ENCODE measurements at regions not wholly inside any gene's neighbourhood (a gene's known extent, or its start where the extent isn't known, plus 50 kb on each side); places are given as distances from the start of the nearest gene placed in this dataset.

GRCh38 chr2:60366135-60366712 is 187.2 kb downstream of the BCL11A start:
- ATAC-seq (ENCODE audit: insufficient read depth, low read depth) (no peak), DNase-seq (no peak)
- Histone ChIP-seq H3K4me2 (ENCODE audit: insufficient read depth, low read length) (no peak overlapping the region), H2AFZ (ENCODE audit: low read depth, low read length) (no peak overlapping the region), H4K20me1 (ENCODE audit: insufficient read depth, low read length) (no peaks in the 10 kb centered on the region), H3K27ac (ENCODE audit: low read length) (no peak overlapping the region), H3K79me2 (ENCODE audit: insufficient read depth, low read length) (no peaks in the 10 kb centered on the region), H3K36me3 (ENCODE audit: insufficient read depth, low read length) (no peaks in the 10 kb centered on the region), H3K4me1 (ENCODE audit: insufficient read depth, low read length) (peaks cover 12% of the 10 kb centered on the region), H3K9me3 (ENCODE audit: insufficient read depth, low read length, severe bottlenecking) (peaks cover 2% of the 10 kb centered on the region), H3K4me3 (ENCODE audit: low read depth in 1 of 2, low read length in 2 of 2) (no peak overlapping the region), H3K9ac (ENCODE audit: low read depth, low read length) (no peak overlapping the region), H3K27me3 (ENCODE audit: insufficient read depth, low read length, poor library complexity) (no peaks in the 10 kb centered on the region)
- no peak for TF ChIP-seq EZH2 (IDR thresholded peaks at IDR 0.05; ENCODE audit: borderline replicate concordance, low read depth, low read length, severe bottlenecking)
- TF ChIP-seq CTCF (IDR thresholded peaks at IDR 0.05; ENCODE audit: borderline replicate concordance, extremely low read depth, low read length, poor library complexity, severe bottlenecking): no peak

DNA sequence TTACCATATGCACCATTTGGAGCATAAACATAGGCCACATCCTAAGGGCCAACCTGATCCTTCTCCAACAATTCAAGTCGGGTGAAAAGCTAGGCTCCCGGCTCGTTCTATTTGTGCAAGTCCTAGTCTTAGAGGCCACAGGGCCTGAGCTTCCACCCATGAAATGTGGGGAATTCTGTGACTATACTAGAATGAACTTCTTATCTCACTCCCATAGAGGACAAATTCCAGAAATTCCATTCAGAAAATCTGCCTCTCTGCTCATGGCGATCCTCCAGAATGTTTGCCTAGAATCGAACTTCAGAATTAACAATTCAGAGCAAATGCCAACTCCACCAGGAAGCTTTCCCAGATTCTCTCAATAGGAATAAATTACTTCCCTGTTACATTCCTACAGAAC is 187.9 kb downstream of the BCL11A start:
- Histone ChIP-seq H3K79me2 (ENCODE audit: insufficient read depth, low read length) (no peaks in the 10 kb centered on the region), H2AFZ (ENCODE audit: low read depth, low read length) (no peak overlapping the region), H4K20me1 (ENCODE audit: insufficient read depth, low read length) (no peaks in the 10 kb centered on the region), H3K4me1 (ENCODE audit: insufficient read depth, low read length) (peaks cover 5% of the 10 kb centered on the region), H3K36me3 (ENCODE audit: insufficient read depth, low read length) (no peaks in the 10 kb centered on the region), H3K27ac (ENCODE audit: low read length) (no peak overlapping the region), H3K4me3 (ENCODE audit: low read depth in 1 of 2, low read length in 2 of 2) (no peak overlapping the region), H3K27me3 (ENCODE audit: insufficient read depth, low read length, poor library complexity) (no peaks in the 10 kb centered on the region), H3K9me3 (ENCODE audit: insufficient read depth, low read length, severe bottlenecking) (peaks cover 2% of the 10 kb centered on the region), H3K4me2 (ENCODE audit: insufficient read depth, low read length) (no peak overlapping the region), H3K9ac (ENCODE audit: low read depth, low read length) (no peak overlapping the region)
- no peak for TF ChIP-seq CTCF (IDR thresholded peaks at IDR 0.05; ENCODE audit: borderline replicate concordance, extremely low read depth, low read length, poor library complexity, severe bottlenecking)
- no peak for TF ChIP-seq EZH2 (IDR thresholded peaks at IDR 0.05; ENCODE audit: borderline replicate concordance, low read depth, low read length, severe bottlenecking)
- ATAC-seq (ENCODE audit: insufficient read depth, low read depth) (no peak), DNase-seq (no peak)

GRCh38 chr2:60364491-60364890 is 189.0 kb downstream of the BCL11A start:
- Histone ChIP-seq H3K9ac (ENCODE audit: low read depth, low read length) (no peak overlapping the region), H3K36me3 (ENCODE audit: insufficient read depth, low read length) (no peaks in the 10 kb centered on the region), H3K27ac (ENCODE audit: low read length) (no peak overlapping the region)

More at GRCh38 chr2:60364491-60364890, 189.0 kb downstream of the BCL11A start:
- Histone ChIP-seq H3K4me2 (ENCODE audit: insufficient read depth, low read length) (no peak overlapping the region), H3K4me1 (ENCODE audit: insufficient read depth, low read length) (no peaks in the 10 kb centered on the region), H3K27me3 (ENCODE audit: insufficient read depth, low read length, poor library complexity) (no peaks in the 10 kb centered on the region), H3K9me3 (ENCODE audit: insufficient read depth, low read length, severe bottlenecking) (peaks cover 2% of the 10 kb centered on the region), H4K20me1 (ENCODE audit: insufficient read depth, low read length) (no peaks in the 10 kb centered on the region), H3K79me2 (ENCODE audit: insufficient read depth, low read length) (no peaks in the 10 kb centered on the region), H2AFZ (ENCODE audit: low read depth, low read length) (no peak overlapping the region), H3K4me3 (ENCODE audit: low read depth in 1 of 2, low read length in 2 of 2) (no peak overlapping the region)
- DNase-seq: no peak
- ATAC-seq (ENCODE audit: insufficient read depth, low read depth): no peak
- TF ChIP-seq CTCF (IDR thresholded peaks at IDR 0.05; ENCODE audit: borderline replicate concordance, extremely low read depth, low read length, poor library complexity, severe bottlenecking): no peak
- no peak for TF ChIP-seq EZH2 (IDR thresholded peaks at IDR 0.05; ENCODE audit: borderline replicate concordance, low read depth, low read length, severe bottlenecking)
